ENCODE measurements at regions not wholly inside any gene's neighbourhood (a gene's known extent, or its start where the extent isn't known, plus 50 kb on each side); places are given as distances from the start of the nearest gene placed in this dataset.

DNA sequence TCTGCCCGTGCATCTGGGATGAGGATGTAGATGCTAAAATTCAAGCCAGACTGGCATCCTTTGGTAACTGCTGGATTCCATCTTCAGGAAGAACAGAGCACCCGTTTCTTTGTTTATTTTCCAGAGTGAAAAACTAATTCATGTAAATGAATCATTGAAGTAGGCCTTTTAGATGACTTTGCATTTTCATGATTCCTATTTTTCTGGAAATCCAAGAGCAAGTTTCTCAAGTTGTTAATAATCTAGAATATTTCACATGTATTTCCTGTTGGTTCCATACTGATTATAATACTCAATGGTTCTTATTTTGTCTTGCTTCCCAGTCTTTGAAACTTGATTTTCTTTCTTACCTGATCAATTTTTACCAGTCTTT lies 328.4 kb downstream of the LPIN1 start:
- Histone ChIP-seq H3K4me1 (no peaks in the 10 kb centered on the region), H3K36me3 (replicated peaks) (no peaks in the 10 kb centered on the region), H3K4me3 (no peak overlapping the region), H3K9me3 (no peaks in the 10 kb centered on the region), H3K27me3 (ENCODE audit: low read depth) (peaks cover 8% of the 10 kb centered on the region; the same call in 1 of the 2 replicates)
- in situ Hi-C loops (cut with MboI; ENCODE audit: low sequenced_read_pairs), result no loop called here
- DNase-seq (ENCODE audit: low spot score in 2 of 2), result no peak

DNA sequence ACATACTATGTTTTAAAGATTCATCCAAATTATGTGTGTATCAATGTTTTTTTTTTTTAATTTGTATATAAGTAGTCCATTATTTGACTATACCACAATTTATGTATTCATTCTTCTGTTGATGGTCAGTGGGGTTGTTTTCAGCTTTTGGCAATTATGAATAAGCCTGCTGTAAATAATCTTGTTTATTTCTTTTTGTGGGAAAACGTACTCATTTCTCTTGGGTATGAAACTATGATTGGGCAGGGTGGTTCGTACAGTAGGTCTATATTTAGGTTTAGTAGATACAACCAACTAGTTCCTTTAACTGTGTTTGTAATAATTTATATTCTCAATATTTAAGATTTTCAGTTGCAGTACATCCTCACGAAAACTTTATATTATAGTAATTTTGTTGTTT lies 329.2 kb downstream of the LPIN1 start:
- no peak for DNase-seq (ENCODE audit: low spot score in 2 of 2)
- Histone ChIP-seq H3K36me3 (replicated peaks) (no peaks in the 10 kb centered on the region), H3K9me3 (no peaks in the 10 kb centered on the region), H3K4me3 (no peak overlapping the region), H3K27me3 (ENCODE audit: low read depth) (peaks cover 5% of the 10 kb centered on the region; the same call in 1 of the 2 replicates), H3K4me1 (no peaks in the 10 kb centered on the region)
- in situ Hi-C loops (cut with MboI; ENCODE audit: low sequenced_read_pairs), result no loop called here

DNA sequence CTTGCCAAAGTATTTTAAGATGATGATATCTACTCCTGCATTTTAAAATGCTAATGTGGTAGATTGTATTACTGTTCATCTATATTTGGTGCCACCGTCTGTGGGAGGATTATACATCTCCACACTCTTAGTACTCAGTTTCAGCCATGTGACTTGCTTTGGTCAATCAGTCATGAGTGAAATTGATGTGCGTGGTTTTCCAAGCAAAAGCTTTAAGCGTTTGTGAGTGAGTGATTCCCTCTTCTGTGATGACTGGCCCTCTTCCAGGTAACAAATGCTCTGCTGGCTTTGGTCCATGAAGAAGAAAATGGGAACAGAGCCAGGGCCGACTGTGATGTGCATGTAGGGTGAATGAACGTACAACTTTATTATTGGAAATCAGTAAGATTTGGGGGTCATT lies 330.4 kb downstream of the LPIN1 start:
- Histone ChIP-seq H3K36me3 (replicated peaks) (no peaks in the 10 kb centered on the region), H3K27me3 (ENCODE audit: low read depth) (peaks cover 5% of the 10 kb centered on the region), H3K9me3 (no peaks in the 10 kb centered on the region), H3K4me1 (no peaks in the 10 kb centered on the region), H3K4me3 (no peak overlapping the region)
- in situ Hi-C loops (cut with MboI; ENCODE audit: low sequenced_read_pairs), result no loop called here
- DNase-seq (ENCODE audit: low spot score in 2 of 2), result no peak

DNA sequence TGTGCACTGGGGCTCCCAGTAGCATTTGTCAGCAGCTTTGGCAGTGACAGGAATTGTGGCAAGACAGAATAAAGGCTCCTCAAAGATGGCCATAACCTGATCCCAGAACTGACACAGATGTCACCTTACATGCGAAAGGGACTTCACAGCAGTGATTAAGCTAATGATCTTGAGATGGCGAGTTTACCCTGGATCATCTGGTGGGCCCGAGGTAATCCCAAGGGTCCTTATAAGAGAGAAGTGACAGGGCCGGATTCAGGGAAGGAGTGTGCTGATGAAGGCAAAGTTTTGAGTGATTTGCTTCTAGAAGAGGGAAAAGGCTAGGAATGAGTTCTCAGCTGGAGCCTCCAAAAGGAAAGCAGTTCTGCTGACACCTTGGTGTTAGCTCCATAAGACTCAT lies 333.9 kb downstream of the LPIN1 start:
- H3K9me3 ChIP-seq, result no peaks in the 10 kb centered on the region
- in situ Hi-C loops (cut with MboI; ENCODE audit: low sequenced_read_pairs), result no loop called here
- no peaks in the 10 kb centered on the region for H3K36me3 ChIP-seq (replicated peaks)
- peaks cover 8% of the 10 kb centered on the region for H3K4me1 ChIP-seq
- H3K27me3 ChIP-seq (ENCODE audit: low read depth), result peaks cover 16% of the 10 kb centered on the region
- no peak for DNase-seq (ENCODE audit: low spot score in 2 of 2)
- H3K4me3 ChIP-seq, result no peak overlapping the region

DNA sequence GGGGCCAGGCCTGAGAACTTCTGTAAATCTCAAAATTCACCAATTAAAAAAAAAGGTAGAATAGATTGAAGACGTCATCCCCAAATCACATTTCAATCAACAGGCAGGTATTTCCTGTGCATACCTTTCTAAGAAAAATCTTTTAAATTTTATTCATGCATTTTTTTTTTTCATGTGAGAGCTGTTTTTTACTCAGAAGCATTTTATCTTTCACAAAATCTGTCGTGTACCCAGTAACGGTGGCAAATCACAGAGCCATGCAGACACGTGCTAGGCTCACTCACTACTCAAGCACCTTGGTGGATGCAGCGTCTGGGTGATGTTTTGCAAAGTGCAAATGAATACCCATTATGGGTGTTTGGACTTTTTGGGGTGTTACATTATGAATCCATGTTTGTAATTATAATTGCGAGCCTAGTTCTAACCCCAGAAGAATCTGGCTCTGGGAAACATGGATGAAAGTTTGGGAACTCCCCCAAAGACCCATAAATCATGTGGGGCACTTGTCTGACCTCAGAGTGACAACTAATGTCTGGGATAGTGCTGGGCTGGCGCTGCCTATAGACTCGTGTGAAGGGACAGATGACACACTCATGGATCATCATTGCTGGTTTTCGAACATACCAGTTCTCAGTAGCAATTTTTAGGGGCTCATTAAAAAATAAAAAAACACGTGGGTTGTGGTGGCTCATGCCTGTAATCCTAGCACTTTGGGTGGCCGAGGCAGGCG lies 335.2 kb downstream of the LPIN1 start:
- no peak for DNase-seq (ENCODE audit: low spot score in 2 of 2)
- Histone ChIP-seq H3K27me3 (ENCODE audit: low read depth) (peaks cover 18% of the 10 kb centered on the region), H3K4me1 (peaks cover 8% of the 10 kb centered on the region), H3K4me3 (no peak overlapping the region), H3K9me3 (no peaks in the 10 kb centered on the region), H3K36me3 (replicated peaks) (no peaks in the 10 kb centered on the region)
- in situ Hi-C loops (cut with MboI; ENCODE audit: low sequenced_read_pairs), result no loop called here

DNA sequence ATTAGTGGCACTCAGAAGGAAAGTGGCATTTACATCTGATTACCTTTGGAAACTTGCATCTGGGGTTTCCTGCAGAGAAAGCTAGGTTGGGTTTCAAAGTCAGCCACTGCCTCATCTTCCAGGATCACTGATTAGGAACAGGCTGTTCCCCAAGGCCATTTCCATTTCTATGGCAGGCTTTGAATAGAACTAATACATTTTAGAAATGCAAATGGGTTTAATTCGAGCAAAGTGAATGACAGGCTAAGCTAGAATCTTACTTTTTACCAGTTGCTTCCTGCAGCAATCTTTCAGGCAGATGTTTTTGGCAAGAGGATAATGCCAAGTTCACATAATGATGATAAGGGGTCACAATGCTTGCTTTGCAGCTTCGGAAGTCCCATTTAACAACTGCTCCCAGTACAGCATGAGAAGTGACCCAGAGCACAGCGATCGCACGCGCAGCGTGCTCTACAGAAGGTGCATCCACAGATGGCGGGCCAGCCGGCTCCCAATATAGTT lies 336.7 kb downstream of the LPIN1 start:
- H3K27me3 ChIP-seq (ENCODE audit: low read depth), result peaks cover 22% of the 10 kb centered on the region
- in situ Hi-C loops (cut with MboI; ENCODE audit: low sequenced_read_pairs), result no loop called here
- no peaks in the 10 kb centered on the region for H3K9me3 ChIP-seq
- H3K36me3 ChIP-seq (replicated peaks), result no peaks in the 10 kb centered on the region
- peaks cover 8% of the 10 kb centered on the region for H3K4me1 ChIP-seq
- DNase-seq (ENCODE audit: low spot score in 2 of 2), result peak; percentile 57 to 90
- H3K4me3 ChIP-seq, result no peak overlapping the region

DNA sequence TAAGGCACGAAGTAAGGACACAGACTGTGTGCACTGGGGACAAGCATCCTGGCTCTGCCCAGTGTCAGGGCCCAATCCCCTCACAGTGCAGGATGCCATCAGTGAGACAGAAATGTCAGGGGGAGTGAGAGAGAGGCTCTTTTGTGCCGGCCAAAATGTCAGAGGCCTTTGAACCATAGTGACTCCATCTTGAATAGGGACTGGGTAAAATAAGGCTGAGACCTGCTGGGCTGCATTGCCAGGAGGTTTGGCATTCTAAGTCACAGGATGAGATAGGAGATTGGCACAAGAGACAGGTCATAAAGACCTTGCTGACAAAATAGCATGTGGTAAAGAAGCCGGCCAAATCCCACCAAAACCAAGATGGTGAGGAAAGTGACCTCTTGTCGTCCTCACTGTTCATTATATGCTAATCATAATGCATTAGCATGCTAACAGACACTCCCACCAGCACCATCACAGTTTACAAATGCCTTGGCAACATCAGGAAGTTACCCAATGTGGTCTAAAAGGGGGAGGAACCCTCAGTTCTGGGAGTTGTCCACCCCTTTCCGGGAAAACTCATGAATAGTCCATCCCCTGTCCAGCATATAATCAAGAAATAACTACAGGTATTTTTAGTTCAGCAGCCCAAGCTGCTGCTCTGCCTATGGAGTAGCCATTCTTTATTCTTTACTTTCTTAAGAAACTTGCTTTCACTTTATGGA lies 337.4 kb downstream of the LPIN1 start:
- no peaks in the 10 kb centered on the region for H3K36me3 ChIP-seq (replicated peaks)
- peaks cover 22% of the 10 kb centered on the region for H3K27me3 ChIP-seq (ENCODE audit: low read depth)
- no peak overlapping the region for H3K4me3 ChIP-seq
- in situ Hi-C loops (cut with MboI; ENCODE audit: low sequenced_read_pairs), result no loop called here
- no peak for DNase-seq (ENCODE audit: low spot score in 2 of 2)
- H3K9me3 ChIP-seq, result no peaks in the 10 kb centered on the region
- H3K4me1 ChIP-seq, result peaks cover 8% of the 10 kb centered on the region

DNA sequence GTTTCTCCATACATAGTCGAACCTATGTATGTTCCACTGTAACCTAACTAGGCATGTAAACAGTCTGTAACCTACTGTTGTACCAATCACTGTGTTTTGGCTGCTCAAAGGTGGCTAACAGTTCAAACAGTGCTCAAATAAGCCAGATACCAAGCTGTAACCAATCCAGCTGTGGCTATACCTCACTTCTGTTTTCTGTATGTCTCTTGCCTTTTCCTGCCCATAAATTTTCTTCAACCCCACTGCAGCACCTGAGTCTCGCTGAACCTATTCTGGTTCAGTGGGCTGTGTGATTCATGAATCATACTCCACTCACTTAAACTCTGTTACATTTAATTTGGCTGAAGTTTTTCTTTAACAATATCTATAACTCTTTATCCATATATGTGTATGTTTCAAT lies 340.7 kb downstream of the LPIN1 start:
- Histone ChIP-seq H3K9me3 (no peaks in the 10 kb centered on the region), H3K36me3 (replicated peaks) (no peaks in the 10 kb centered on the region), H3K4me1 (peaks cover 8% of the 10 kb centered on the region), H3K4me3 (no peak overlapping the region), H3K27me3 (ENCODE audit: low read depth) (peaks cover 15% of the 10 kb centered on the region)
- no peak for DNase-seq (ENCODE audit: low spot score in 2 of 2)
- in situ Hi-C loops (cut with MboI; ENCODE audit: low sequenced_read_pairs), result no loop called here

DNA sequence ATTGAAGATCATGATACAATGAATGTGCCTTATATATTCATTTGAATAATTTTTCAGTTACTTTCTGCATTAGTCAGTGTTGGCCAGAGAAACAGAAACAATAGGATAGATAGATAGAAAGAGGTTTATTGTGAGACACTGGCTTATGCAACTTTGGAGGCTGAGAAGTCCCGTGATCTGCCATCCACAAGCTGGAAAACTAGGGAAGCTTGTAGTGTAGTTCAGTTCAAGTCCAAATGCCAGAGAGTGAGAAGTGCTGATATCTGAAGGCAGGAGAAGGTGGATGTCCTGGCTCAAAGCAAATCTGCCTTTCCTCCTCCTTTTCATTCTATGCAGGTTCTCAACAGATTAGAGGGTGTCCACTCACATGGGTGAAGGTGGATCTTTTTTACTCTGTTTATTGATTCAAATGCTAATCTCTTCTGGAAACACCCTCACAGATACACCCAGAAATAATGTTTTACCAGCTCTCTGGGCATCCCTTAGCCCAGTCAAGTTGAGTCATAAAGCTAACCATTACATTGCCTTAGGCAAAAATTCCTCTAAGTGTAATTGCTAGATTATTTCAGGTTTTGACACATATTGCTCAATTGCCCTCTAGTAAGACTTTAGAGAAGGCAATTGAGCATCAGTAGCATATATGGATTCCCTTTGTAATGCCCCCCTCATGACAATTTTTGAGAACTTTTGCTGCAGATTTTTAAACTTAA lies 341.4 kb downstream of the LPIN1 start:
- in situ Hi-C loops (cut with MboI; ENCODE audit: low sequenced_read_pairs), result no loop called here
- Histone ChIP-seq H3K36me3 (replicated peaks) (no peaks in the 10 kb centered on the region), H3K4me1 (peaks cover 6% of the 10 kb centered on the region), H3K4me3 (no peak overlapping the region), H3K27me3 (ENCODE audit: low read depth) (peaks cover 15% of the 10 kb centered on the region), H3K9me3 (no peaks in the 10 kb centered on the region)
- DNase-seq (ENCODE audit: low spot score in 2 of 2), result no peak

DNA sequence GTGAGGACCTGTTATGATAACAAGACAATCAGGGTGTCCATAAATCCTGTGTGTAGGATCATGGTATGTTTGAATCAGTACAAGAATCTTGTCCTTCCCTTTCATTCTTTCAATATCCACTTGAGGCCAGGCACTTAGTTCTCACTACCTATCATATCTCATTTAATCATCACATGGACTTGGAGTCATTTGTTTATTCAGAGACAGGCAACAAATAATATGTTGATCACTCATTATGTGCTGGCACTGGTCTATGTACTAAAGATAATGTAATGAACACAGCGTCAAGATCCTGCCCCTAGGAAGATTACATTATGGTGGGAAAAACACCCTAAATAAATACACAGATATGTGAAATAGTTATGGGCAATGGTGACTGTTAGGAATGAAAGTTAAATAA lies 342.6 kb downstream of the LPIN1 start:
- H3K9me3 ChIP-seq, result no peaks in the 10 kb centered on the region
- in situ Hi-C loops (cut with MboI; ENCODE audit: low sequenced_read_pairs), result no loop called here

DNA sequence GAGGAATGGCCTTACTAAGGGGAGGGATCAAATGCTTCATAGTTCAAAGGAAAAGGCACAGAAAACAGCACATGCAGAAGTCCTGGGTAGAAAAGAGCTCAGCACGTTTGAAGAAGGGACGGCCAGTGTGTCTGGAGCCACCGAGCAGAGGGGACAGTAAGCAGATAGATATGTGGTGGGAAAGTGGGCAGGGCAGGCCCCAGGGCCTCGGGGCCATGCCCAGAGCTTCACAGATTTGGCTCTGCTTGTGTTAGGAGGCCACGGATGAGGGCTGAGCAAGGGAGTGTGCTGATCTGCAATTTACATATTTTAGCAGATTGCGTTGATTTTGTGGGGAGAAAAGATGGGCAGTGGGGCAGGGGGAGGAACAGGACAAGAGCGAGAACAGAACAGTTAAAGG lies 343.1 kb downstream of the LPIN1 start:
- no peaks in the 10 kb centered on the region for H3K9me3 ChIP-seq
- no peaks in the 10 kb centered on the region for H3K36me3 ChIP-seq (replicated peaks)
- no peak for DNase-seq (ENCODE audit: low spot score in 2 of 2)
- in situ Hi-C loops (cut with MboI; ENCODE audit: low sequenced_read_pairs), result no loop called here
- H3K27me3 ChIP-seq (ENCODE audit: low read depth), result peaks cover 10% of the 10 kb centered on the region
- H3K4me3 ChIP-seq, result no peak overlapping the region
- H3K4me1 ChIP-seq, result no peaks in the 10 kb centered on the region

More for the DNA sequence above, 342.6 kb downstream of the LPIN1 start:
- Histone ChIP-seq H3K4me3 (no peak overlapping the region), H3K27me3 (ENCODE audit: low read depth) (peaks cover 15% of the 10 kb centered on the region), H3K4me1 (no peaks in the 10 kb centered on the region), H3K36me3 (replicated peaks) (no peaks in the 10 kb centered on the region)
- DNase-seq (ENCODE audit: low spot score in 2 of 2), result no peak

DNA sequence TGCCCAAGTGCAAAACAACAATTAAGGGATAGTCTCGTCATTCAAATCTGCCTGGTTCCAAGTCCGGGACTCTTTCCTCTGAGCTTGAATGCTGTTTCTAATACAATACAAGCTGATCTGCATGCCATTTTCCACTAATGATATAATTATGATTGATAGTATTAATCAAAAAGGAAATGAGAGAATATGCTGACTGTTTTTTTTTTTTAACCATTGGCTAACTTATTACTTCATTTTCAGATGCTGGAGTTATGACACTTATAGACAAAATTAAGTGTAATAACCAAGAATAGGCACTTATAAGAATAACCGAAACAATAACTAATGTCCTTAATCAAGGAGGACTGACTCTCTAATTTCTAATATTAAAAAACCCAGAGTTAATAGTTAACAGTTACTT lies 343.6 kb downstream of the LPIN1 start:
- Histone ChIP-seq H3K27me3 (ENCODE audit: low read depth) (peaks cover 7% of the 10 kb centered on the region), H3K4me1 (no peaks in the 10 kb centered on the region), H3K9me3 (no peaks in the 10 kb centered on the region), H3K4me3 (no peak overlapping the region), H3K36me3 (replicated peaks) (no peaks in the 10 kb centered on the region)
- in situ Hi-C loops (cut with MboI; ENCODE audit: low sequenced_read_pairs), result no loop called here
- no peak for DNase-seq (ENCODE audit: low spot score in 2 of 2)

DNA sequence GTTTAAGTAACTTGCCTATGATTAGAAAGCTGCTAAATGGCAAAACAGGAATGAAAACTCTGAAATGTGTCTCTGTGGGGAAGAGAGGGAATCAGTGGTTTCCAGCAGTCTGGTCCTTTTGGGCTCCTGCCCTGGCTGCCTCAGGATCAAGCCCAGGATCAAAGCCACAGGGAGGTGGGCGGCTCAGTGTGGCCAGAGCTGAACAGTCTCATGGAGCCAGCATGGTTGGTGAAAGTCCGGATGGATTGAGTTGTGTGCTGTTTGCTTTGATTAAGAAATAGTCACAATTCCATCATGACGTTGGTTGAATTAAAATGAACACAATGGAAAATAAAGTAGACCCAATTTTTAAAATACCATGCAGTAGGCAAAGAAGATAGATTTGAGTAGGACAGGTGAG lies 344.2 kb downstream of the LPIN1 start:
- H3K9me3 ChIP-seq, result no peaks in the 10 kb centered on the region
- in situ Hi-C loops (cut with MboI; ENCODE audit: low sequenced_read_pairs), result no loop called here
- no peaks in the 10 kb centered on the region for H3K36me3 ChIP-seq (replicated peaks)
- no peak for DNase-seq (ENCODE audit: low spot score in 2 of 2)
- no peak overlapping the region for H3K4me3 ChIP-seq
- H3K27me3 ChIP-seq (ENCODE audit: low read depth), result peaks cover 7% of the 10 kb centered on the region
- no peaks in the 10 kb centered on the region for H3K4me1 ChIP-seq

DNA sequence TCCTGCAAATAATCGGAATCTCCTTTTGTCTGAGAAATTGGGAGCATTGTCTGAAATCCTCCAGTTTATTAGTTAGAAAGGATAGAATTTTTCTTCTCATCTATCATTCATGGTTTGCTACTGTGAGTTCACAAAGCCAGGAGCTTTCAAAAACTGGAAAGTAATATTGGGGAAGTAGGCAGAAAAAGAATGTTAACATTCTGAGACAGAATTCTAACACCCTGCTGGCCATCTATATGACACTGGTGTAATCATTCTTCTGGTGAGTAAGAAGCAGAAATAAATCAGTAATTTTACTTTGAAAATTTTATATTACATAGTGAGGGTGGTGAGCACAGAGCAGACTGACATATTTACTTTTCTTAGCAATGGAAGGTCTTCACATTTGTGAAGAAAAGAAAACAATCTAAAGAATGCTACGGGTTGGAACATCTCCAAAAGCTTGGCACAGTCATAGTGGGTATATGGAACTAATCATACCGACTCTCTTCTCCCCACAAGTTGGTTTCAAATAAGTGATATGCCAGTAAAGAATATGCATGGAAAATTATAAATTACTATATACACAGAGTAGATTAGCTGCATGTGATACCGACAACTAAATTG lies 344.9 kb downstream of the LPIN1 start:
- Histone ChIP-seq H3K27me3 (ENCODE audit: low read depth) (peaks cover 5% of the 10 kb centered on the region), H3K36me3 (replicated peaks) (no peaks in the 10 kb centered on the region), H3K4me1 (no peaks in the 10 kb centered on the region), H3K9me3 (no peaks in the 10 kb centered on the region), H3K4me3 (no peak overlapping the region)
- in situ Hi-C loops (cut with MboI; ENCODE audit: low sequenced_read_pairs), result no loop called here
- no peak for DNase-seq (ENCODE audit: low spot score in 2 of 2)

Measured in HAP-1 (cell line).